CD14-positive monocyte (primary cell): ENCODE measurements at regions not wholly inside any gene's neighbourhood (a gene's known extent, or its start where the extent isn't known, plus 50 kb on each side); places are given as distances from the start of the nearest gene placed in this dataset.

ENCODE experiments used
- DNase-seq, 3 donors: peaks; one replicate each; pipeline ENCODE4 v3.0.0-alpha.2; 2011 to 2022
- H2AFZ ChIP-seq: 2 replicates; pipeline ENCODE4 v1.6.0; 2012; ENCODE audit warnings: mild to moderate bottlenecking, low read depth, low read length, inconsistent platforms; ENCODE audit not compliant: insufficient read depth, poor library complexity, severe bottlenecking
- H3K27ac ChIP-seq, 2 donors: 1 replicate in 1 of 2; 2 replicates in 1 of 2; pipeline ENCODE4 v1.5.1; 2012 to 2013; ENCODE audit warnings: low read length in 2 of 2, control low read depth in 1 of 2, inconsistent platforms in 1 of 2, low read depth in 1 of 2, mild to moderate bottlenecking in 1 of 2
- H3K27me3 ChIP-seq, 2 donors: one replicate each; pipeline versions ENCODE4 v1.6.0 to v1.6.1; 2011 to 2013; ENCODE audit warnings: low read length in 2 of 2; ENCODE audit not compliant: control insufficient read depth in 2 of 2, insufficient read depth in 2 of 2
- H3K36me3 ChIP-seq, 2 donors: replicated peaks in 1 of 2; 1 replicate in 1 of 2; 2 replicates in 1 of 2; pipeline versions ENCODE4 v1.5.1 to v1.6.1; 2012 to 2013; ENCODE audit warnings: low read length in 2 of 2, control low read depth in 1 of 2, inconsistent platforms in 1 of 2, mild to moderate bottlenecking in 1 of 2; ENCODE audit not compliant: insufficient read depth in 2 of 2, control insufficient read depth in 1 of 2
- H3K4me1 ChIP-seq, 2 donors: 1 replicate in 1 of 2; 2 replicates in 1 of 2; pipeline versions ENCODE4 v1.5.1 to v1.6.1; 2012 to 2013; ENCODE audit warnings: low read length in 2 of 2, control low read depth in 1 of 2, inconsistent platforms in 1 of 2, mild to moderate bottlenecking in 1 of 2, moderate library complexity in 1 of 2; ENCODE audit not compliant: insufficient read depth in 2 of 2, control insufficient read depth in 1 of 2
- H3K4me2 ChIP-seq: replicated peaks from 2 replicates; pipeline ENCODE3; 2012; ENCODE audit warnings: low read length, moderate library complexity, mild to moderate bottlenecking; ENCODE audit not compliant: poor library complexity, severe bottlenecking; ENCODE audit errors: extremely low read depth
- H3K4me3 ChIP-seq, 3 experiments: fragments of 200-600 bp in 1 of 3; sonication (generic) in 1 of 3; replicated peaks in 1 of 3; 1 replicate in 2 of 3; 2 replicates in 1 of 3; pipeline ENCODE4 v1.5.1; 2011 to 2013; ENCODE audit warnings: low read length in 3 of 3, mild to moderate bottlenecking in 3 of 3, control low read depth in 2 of 3, low read depth in 2 of 3, inconsistent platforms in 1 of 3, moderate library complexity in 1 of 3
- H3K79me2 ChIP-seq: 2 replicates; pipeline ENCODE4 v1.6.0; 2012; ENCODE audit warnings: mild to moderate bottlenecking, control low read depth, inconsistent platforms, low read length, moderate library complexity; ENCODE audit not compliant: insufficient read depth
- H3K9ac ChIP-seq: 2 replicates; pipeline ENCODE4 v1.6.0; 2017; ENCODE audit warnings: low read length, mild to moderate bottlenecking; ENCODE audit not compliant: insufficient read depth, poor library complexity, severe bottlenecking
- H3K9me3 ChIP-seq, 2 donors: replicated peaks in 1 of 2; 1 replicate in 1 of 2; 2 replicates in 1 of 2; pipeline versions ENCODE4 v1.5.1 to v1.6.1; 2012 to 2013; ENCODE audit warnings: low read length in 2 of 2, control low read depth in 1 of 2; ENCODE audit not compliant: control insufficient read depth in 1 of 2, insufficient read depth in 1 of 2
- H4K20me1 ChIP-seq: 2 replicates; pipeline ENCODE4 v1.6.0; 2012; ENCODE audit warnings: mild to moderate bottlenecking, low read length, control low read depth, moderate library complexity; ENCODE audit not compliant: insufficient read depth
- H3K27ac Mint-ChIP-seq, 7 donors: one replicate each; pipeline ENCODE4 v1.8.0; 2020; ENCODE audit warnings: mild to moderate bottlenecking in 7 of 7, mixed read lengths in 7 of 7, moderate library complexity in 6 of 7, inconsistent platforms in 2 of 7
- H3K27me3 Mint-ChIP-seq, 3 donors: one replicate each; pipeline ENCODE4 v1.8.0; 2021 to 2022; ENCODE audit warnings: low read depth in 3 of 3, mild to moderate bottlenecking in 3 of 3, mixed read lengths in 3 of 3, moderate library complexity in 3 of 3, inconsistent platforms in 1 of 3
- H3K36me3 Mint-ChIP-seq, 2 donors: one replicate each; pipeline ENCODE4 v1.8.0; 2020; ENCODE audit warnings: mixed read lengths in 2 of 2, inconsistent platforms in 1 of 2, mild to moderate bottlenecking in 1 of 2
- H3K4me1 Mint-ChIP-seq: one replicate; pipeline ENCODE4 v1.8.0; 2020; ENCODE audit warnings: mild to moderate bottlenecking, mixed read lengths
- H3K4me3 Mint-ChIP-seq, 2 donors: one replicate each; pipeline ENCODE4 v1.8.0; 2020; ENCODE audit warnings: mild to moderate bottlenecking in 2 of 2, mixed read lengths in 2 of 2, moderate library complexity in 1 of 2
- H3K9me3 Mint-ChIP-seq, 7 donors: one replicate each; pipeline ENCODE4 v1.8.0; 2020 to 2022; ENCODE audit warnings: mixed read lengths in 7 of 7, mild to moderate bottlenecking in 6 of 7, moderate library complexity in 6 of 7, inconsistent platforms in 2 of 7
- WGBS: methylation state at CpG from one replicate; pipeline ENCODE4 v1.1.5; 2013; ENCODE audit warnings: missing lambda C conversion rate; ENCODE audit not compliant: insufficient coverage; 5-methylcytosine and 5-hydroxymethylcytosine counted together
- intact Hi-C, 2 donors: fragments of 100-400 bp; cut with micrococcal nuclease; formaldehyde crosslinking; loops; one replicate each; pipeline versions ENCODE4 v1.15.0 to v1.15.1; 2023
- TF ChIP-seq, protein P1 (sequence below): fragments of 200-600 bp; IDR thresholded peaks from one replicate; pipeline ENCODE4 v1.8.0; 2022; ENCODE audit warnings: antibody characterized with exemption, mild to moderate bottlenecking

DNA sequence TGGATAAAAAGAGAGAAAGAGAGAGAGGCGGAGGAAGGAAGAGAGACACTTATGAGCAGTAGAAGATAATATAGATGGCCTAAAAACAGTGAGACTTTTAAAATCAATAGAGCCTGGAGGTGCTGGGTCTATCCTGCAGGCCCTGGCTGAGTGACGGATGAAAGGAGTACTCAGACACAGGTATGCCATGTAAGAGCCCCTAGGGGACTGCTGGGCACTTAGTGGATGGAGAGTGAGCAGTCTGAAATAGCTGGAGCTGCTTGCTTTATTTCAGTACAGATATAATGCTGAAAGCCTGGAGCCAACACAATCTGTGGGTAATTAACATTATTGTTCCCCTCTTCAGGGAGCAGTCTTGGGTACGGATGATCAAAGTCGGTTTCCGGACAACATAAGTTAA, 578.6 kb downstream of the SPOCK3 start:
- H3K27me3 Mint-ChIP-seq: no peaks in the 10 kb centered on the region
- no peak overlapping the region for H3K4me3 ChIP-seq
- H3K4me1 ChIP-seq: no peaks in the 10 kb centered on the region
- no peaks in the 10 kb centered on the region for H3K27me3 ChIP-seq
- no peak overlapping the region for H3K27ac Mint-ChIP-seq
- no peaks in the 10 kb centered on the region for H3K36me3 ChIP-seq
- no peak overlapping the region for H3K4me2 ChIP-seq
- H3K4me1 Mint-ChIP-seq: no peaks in the 10 kb centered on the region
- 91% methylated on average over 5 of the region's 5 CpGs for WGBS
- H3K9ac ChIP-seq: no peak overlapping the region
- H4K20me1 ChIP-seq: no peaks in the 10 kb centered on the region
- no peak for DNase-seq
- H3K79me2 ChIP-seq: no peaks in the 10 kb centered on the region
- peaks cover 0 to 3% (median 0%) of the 10 kb centered on the region in 7 donors for H3K9me3 Mint-ChIP-seq
- intact Hi-C loops: no loop called here
- H3K36me3 Mint-ChIP-seq: no peaks in the 10 kb centered on the region
- no peak overlapping the region for H3K27ac ChIP-seq
- TF ChIP-seq, protein P1, sequence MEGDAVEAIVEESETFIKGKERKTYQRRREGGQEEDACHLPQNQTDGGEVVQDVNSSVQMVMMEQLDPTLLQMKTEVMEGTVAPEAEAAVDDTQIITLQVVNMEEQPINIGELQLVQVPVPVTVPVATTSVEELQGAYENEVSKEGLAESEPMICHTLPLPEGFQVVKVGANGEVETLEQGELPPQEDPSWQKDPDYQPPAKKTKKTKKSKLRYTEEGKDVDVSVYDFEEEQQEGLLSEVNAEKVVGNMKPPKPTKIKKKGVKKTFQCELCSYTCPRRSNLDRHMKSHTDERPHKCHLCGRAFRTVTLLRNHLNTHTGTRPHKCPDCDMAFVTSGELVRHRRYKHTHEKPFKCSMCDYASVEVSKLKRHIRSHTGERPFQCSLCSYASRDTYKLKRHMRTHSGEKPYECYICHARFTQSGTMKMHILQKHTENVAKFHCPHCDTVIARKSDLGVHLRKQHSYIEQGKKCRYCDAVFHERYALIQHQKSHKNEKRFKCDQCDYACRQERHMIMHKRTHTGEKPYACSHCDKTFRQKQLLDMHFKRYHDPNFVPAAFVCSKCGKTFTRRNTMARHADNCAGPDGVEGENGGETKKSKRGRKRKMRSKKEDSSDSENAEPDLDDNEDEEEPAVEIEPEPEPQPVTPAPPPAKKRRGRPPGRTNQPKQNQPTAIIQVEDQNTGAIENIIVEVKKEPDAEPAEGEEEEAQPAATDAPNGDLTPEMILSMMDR: no peak
- H2AFZ ChIP-seq: no peak overlapping the region
- H3K4me3 Mint-ChIP-seq: no peak overlapping the region
- peaks cover 0 to 2% of the 10 kb centered on the region in 2 donors for H3K9me3 ChIP-seq

GRCh38 chr4:166657261-166657660, 577.0 kb downstream of the SPOCK3 start:
- Histone ChIP-seq H2AFZ (no peak overlapping the region), H3K27me3 (no peaks in the 10 kb centered on the region), H3K27ac (no peak overlapping the region), H3K4me3 (no peak overlapping the region), H3K9me3 (peaks cover 0 to 2% of the 10 kb centered on the region in 2 donors), H3K4me1 (no peaks in the 10 kb centered on the region), H4K20me1 (no peaks in the 10 kb centered on the region), H3K9ac (no peak overlapping the region), H3K4me2 (no peak overlapping the region), H3K36me3 (no peaks in the 10 kb centered on the region), H3K79me2 (no peaks in the 10 kb centered on the region)
- no peak for DNase-seq
- WGBS: 88% methylated on average over 2 of the region's 3 CpGs
- no peaks in the 10 kb centered on the region for H3K27me3 Mint-ChIP-seq
- TF ChIP-seq, protein P1: no peak
- H3K4me1 Mint-ChIP-seq: no peaks in the 10 kb centered on the region
- H3K36me3 Mint-ChIP-seq: no peaks in the 10 kb centered on the region
- no peak overlapping the region for H3K4me3 Mint-ChIP-seq
- H3K27ac Mint-ChIP-seq: no peak overlapping the region
- intact Hi-C loops: no loop called here
- H3K9me3 Mint-ChIP-seq: peaks cover 0 to 3% (median 0%) of the 10 kb centered on the region in 7 donors
